ENCODE measurements at regions not wholly inside any gene's neighbourhood (a gene's known extent, or its start where the extent isn't known, plus 50 kb on each side); places are given as distances from the start of the nearest gene placed in this dataset.

DNA sequence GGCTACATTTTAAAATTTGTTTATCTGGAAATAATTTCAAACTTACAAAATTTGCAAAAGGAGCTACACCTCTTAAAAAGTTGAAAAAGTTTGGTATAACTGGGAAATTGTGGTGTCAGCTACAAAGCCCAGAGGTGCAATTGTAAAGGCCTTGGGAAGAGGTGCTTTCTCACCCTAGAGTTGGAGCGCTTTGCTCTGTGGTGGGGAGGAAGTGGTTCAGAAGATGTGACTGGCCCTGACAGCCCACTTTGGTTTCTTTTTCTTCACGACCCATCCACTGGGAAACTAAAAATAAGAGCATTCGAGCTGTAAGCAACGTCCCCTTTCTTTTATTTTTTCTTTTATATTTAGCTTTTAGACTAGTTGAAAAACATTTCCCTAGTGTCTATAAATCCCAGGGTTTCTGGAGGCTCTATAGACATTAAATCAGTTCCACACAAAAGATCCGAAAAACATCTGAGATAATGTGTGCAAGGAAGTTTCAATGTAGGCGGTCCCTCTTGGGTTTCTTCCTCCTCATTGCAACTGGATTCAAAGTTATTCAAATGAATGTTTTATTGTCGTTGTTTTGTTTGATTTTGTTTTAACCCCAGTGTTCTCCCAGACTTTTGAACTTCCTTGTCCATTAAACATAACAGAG is 397.8 kb downstream of the KIF16B start:
- DNase-seq (ENCODE audit: low read depth in 2 of 2), result no peak

DNA sequence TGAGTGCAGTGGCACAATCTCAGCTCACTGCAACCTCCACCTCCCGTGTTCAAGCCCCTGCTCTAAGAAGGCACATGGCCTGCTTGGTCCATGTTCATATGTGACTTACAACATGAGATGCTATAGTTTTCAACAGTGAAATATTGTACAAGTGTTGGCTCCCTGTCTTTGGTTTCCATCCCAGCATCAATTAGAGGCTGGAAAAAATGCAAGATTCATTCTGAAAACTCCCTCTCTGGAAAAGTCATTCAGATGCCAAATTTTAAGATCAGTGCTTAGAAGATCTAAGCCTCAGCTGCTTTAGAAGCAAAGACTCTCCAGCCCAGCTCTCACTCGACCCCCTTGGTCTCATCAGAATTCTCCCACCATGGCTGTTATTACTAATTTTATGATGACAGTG is 398.9 kb downstream of the KIF16B start:
- DNase-seq (ENCODE audit: low read depth in 2 of 2), result no peak

DNA sequence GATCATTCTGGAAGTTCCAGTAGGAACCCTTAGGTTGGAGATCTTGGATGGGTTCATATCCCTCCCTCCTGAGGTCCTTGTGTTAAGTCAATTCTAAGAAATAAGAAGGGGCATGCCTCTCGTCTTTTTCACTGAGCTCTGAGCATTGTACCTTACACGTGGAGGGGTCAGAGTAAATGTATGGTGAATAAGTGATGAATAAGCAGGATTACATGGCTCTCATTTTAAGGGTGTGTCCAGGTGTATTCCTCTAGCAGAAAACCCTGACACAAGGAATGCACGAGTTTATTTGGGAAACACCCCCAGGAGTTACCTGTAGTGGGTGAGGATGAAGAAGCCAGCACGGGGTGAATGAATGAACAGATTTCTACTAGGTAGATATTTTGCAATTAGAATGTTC is 400.2 kb downstream of the KIF16B start:
- no peak for DNase-seq (ENCODE audit: low read depth in 2 of 2)

DNA sequence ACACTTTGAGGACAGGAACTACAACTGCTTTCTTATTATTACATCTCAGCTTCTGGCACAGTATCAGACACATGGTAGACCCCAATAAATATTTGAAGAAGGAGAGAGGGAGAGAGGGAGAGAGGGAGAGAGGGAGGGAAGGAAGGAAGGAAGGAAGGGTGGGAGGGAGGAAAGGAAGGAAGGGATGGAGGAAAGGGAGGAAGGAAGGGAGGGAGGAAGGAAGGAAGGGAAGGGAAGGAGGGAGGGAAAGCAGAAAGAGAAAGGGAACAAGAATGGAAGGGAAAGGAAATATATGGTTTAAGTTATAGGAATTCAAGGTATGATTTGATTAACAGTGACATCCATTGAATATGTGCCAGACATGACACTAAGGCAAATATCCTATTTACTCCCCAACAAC is 402.1 kb downstream of the KIF16B start:
- no peak for DNase-seq (ENCODE audit: low read depth in 2 of 2)

DNA sequence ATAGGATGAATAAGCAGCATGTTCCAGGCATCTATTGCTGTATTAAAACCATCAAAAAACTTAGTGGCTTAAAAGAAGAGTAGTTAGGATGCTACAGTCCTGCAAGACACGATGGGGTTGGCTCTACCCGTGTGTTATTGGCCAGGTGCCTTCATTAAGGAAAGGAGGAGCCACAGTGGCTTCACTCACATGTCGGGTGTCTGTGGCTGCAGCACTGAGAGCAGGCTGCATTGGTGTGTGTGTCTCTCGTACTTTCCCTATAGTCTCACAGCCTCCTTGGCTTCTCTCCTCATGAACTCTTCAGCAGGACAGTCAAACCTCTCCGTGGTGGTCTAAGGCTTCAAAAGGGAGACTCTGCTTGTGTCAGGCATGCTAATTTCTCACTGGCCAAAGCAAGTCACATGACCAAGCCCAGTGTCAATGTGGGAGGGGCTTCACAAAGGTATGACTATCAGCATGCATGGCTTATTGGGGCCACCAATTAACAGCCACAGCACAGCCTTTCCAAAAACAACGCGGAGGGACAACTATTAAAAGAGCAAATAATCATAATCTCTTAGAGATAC is 402.8 kb downstream of the KIF16B start:
- DNase-seq (ENCODE audit: low read depth in 2 of 2), result no peak

DNA sequence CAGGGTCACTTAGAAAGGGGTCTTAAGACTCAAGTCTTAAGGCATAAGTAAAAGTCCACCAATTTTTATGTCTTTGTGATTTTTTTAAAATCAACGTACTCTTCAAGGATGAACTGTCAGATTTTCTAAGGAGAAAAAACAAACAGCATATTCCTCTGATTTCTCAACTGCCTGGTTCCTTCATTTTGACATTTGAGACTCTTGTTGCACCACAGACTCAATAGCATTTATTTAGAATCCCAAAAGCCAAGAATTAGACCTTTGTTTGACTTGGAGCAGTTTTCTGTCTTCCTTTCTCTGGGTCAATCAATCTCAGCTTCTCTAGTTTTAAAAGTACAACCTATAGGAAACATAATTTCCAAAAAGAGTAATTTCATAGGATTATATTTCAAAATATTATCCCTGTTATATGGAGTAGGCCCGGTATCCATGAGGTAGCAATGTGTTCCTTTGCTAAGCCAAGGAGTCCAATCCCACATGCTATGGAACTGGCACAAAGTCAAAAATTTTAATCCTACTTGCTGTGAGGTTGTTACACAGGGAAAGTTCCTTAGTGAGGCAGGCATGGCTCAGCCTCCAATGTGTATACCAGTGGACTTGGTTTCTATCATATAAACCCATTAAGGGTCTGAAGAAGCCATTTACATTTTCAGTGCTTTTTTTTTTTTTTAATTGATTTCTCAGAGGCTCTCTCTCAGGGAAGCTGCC is 405.7 kb downstream of the KIF16B start:
- DNase-seq (ENCODE audit: low read depth in 2 of 2), result no peak

DNA sequence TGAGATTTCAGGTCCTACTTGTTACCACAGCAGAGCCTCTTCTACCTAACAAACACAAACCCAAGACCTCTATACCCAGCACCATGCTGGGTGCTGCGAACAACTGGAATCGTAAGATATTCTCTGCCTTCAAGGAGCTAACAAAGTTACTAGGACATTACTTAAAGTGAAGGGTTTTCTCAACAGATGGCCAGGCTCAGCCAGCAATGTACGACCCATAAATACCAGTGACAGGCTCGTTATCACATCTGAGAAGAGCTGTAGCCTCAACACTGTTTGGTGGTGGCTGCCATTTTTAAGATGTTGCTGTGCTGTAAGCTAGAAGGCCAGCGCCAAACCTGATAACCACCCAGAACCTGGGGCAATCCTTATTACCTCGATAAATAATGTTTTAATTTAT is 406.5 kb downstream of the KIF16B start:
- no peak for DNase-seq (ENCODE audit: low read depth in 2 of 2)

DNA sequence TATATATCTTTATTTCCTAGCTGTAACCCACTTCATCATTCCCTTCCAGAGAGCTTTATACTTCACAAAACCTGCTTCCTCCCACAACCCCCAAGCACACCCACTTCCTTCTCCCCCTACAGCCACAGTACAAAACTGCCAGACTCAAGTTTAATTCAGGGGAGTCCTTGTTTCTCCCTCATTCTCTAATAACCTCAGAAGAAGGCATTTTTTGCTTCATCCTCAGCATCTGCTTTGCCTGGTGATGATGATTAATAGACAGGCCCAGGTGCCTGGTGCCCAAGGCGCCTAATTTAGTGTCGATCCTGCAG is 414.3 kb downstream of the KIF16B start:
- DNase-seq (ENCODE audit: low read depth in 2 of 2), result no peak

DNA sequence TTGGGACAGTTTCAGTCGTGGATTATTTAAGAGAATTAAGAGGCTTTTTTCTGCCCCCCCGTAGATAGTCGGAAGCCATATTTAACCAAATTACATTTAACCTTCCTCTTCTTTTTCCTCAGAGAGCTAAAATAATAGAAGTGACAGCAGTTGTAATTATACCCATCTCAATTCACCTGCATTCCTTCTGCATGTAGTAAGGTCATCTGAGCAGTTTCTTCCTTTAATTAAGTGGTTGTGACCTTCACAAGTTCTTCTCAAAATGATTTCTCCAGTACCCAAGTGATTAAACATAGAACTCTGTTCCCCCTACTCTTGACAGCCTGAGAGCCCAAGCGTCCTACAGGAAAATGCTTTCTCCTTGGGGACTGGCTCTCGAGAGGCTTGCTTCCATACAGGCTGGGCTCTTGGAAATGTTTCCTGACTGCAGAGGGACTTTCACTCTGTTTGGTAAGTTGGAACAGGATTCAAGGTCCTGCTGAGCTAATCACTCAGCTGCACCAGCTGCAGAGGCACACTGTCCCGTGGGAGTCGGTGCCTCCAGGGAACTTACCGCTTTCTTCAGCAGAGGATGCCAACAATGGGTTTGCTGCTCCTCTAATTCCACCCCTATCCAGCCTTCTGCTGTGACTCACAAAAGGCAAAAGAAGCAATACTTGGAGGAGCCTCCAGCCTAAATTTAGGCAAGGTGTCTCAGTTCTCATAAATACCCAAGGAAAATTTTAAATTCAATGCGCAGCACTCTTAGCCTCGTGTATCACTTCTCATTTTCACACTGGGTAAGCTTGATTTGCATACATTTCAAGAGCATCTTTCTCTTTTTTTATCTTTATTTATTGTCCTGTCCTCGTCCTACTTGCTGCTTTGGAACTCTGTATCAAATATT is 414.9 kb downstream of the KIF16B start:
- DNase-seq (ENCODE audit: low read depth in 2 of 2), result no peak

DNA sequence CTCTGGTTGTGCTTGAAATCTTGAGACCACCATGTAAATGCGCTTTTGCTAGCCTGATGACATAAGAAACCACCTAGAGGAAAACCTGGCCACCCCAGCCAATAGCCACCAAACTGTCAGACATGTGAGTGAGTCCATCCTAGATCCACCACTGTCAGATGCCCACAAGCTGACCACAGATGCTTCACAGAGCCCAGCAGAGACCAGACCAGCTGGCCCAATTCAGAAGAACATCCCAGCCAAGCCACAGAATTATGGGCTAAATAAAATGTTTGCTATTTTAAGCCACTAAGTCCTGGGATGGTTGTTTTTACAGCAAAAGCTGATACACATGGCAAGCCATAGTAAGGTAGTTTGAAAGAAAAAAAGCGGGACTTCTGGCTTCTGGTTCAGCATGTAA is 425.3 kb downstream of the KIF16B start:
- DNase-seq (ENCODE audit: low read depth in 2 of 2), result no peak

DNA sequence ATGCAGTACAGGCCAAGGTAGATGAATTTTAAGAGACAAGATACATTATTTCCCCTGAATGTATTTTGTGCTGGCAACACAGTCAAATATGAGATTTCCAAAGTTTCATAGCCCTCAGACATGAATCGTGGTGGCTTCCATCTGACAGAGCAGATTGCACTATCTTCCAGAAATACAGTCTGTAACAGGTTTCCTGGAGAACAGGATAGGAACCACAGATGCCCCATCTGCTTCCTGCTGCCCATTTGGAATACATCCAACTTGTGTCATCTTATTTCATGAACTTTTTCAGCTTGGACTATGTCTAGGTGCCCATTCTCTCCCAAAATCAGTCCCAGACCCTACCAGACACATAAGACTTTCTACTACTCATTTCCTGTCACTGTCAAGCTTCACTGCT is 426.0 kb downstream of the KIF16B start:
- DNase-seq (ENCODE audit: low read depth in 2 of 2), result no peak

DNA sequence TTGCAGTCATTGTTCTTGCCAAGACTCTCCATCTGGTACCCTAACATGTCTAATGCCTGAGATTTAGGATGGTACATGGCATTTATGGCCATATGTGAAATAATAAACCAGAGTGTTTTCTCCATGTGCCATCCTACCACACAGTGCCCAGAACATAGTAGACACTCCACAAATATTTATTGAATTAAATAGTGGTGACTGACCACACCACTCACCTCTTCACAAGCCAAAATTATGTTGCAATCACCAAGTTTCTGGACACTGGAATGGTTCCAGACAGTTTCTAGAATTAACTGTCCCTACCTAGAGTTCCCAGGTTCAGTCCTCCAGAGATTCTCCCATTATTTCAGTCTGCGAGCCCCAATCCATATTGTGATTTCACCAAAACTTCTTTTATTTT is 427.3 kb downstream of the KIF16B start:
- DNase-seq (ENCODE audit: low read depth in 2 of 2), result no peak

DNA sequence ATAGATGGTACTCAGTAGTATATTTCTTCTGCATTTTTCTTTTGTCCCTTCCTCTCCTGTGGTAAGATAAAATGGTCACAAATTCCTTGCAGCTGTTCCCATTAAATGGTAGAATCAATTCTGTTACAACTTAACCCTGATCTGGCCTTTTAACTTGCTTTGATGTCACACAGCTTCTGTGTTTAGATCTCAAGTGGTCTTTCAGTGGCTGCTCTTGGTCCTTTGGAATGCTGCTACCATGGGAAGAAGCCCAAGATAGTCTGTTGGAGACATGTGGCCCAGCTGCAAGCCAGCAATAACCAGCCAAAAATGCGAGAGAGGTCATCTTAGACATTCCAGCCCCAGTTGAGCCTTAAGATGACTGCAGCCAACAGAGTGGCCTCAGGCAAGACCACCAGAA is 429.7 kb downstream of the KIF16B start:
- DNase-seq (ENCODE audit: low read depth in 2 of 2), result no peak

DNA sequence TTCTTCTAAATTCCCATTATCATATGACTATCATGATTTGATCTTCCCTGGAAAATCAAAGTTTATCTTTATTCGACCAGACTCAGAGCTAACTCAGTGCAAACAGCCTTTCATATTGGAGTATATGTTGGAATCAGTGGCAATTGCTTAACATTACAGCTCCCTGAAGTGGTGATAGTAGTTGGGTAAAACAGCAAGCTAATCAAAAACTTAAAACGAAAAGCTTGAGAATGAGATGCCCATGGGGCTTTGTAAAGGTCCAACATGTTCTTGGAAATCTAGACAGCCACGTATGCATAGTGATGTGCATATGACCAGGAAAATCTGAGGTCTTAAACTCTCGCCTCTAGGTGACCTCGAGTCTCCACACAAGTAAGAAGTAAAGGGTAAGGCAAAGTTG is 437.6 kb downstream of the KIF16B start:
- no peak for DNase-seq (ENCODE audit: low read depth in 2 of 2)

DNA sequence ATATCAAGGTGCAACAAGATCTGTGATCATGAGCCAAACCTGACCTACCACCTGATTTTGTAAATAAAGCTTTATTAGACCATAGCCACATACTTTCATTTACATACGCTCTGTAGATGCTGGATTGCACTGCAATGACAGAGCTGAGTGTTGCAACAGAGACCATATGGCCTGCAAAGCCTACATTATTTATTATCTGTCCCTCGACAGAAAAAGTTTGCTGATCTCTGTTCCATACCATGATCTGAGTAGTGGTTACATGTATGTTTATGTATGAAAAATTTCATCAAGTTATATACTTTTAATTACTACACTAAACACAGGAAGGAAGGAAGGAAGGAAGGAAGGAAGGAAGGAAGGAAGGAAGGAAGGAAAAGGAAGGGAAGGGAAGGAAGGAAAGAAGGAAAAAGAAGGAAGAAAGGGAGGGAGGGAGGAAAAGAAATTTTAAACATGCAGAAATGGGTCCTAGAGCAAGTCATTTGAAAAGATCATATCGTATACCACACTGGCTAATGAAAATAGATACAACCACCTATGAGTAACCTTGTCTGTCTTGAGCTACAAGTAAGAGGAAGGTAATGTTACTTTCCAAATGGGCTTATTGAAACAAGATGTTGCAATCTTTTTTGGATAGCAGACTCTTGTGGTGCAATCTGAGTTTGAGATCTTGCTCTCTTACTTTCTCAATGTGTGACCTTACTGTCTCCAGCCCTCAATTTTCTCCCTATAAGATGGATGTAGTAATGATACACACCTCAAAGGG is 441.0 kb downstream of the KIF16B start:
- no peak for DNase-seq (ENCODE audit: low read depth in 2 of 2)

DNA sequence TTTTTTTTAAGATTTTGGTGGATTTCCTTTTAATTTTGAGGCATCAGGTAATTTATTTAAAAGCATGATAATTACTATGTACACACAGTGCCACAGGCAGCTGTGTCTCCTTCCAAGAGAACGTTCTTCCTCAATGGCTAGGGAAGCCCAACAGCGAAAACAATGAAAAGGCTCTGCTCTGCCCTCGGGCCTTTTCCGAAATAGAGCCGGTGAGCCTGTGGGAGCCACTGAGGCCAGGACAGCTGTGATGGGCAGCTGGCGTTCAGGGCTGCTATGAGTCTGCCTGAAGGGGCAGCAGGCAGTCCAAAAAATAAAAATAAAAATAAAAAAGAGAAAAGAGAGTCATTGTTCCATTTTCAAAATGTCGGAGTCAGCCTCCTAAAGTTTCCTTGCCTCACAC is 443.8 kb downstream of the KIF16B start:
- no peak for DNase-seq (ENCODE audit: low read depth in 2 of 2)

DNA sequence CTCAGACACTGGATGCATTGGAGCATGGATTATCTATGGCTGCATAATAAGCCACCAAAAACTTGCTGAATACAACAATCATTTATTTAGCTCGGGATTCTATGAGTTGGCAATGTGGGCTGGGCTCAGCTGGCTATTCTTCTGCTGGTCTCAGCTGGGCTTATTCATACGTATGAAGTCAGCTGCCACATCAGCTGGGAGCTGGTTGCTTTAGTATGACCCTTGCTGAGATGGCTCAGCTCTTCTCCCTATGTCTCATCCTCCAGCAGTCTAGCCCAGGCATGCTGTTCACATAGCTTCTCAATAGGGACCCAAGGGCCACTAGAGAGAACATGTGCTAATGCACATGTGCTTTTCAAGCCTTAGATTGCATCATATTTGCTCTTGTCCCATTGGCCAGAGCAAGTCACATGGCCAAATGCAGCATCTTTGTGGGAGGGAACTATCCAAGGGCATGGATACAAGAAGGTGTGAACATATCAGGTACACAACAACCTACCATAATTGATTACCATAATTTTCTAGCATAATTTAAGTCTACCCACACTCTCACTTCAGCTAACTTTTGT is 444.6 kb downstream of the KIF16B start:
- no peak for DNase-seq (ENCODE audit: low read depth in 2 of 2)

DNA sequence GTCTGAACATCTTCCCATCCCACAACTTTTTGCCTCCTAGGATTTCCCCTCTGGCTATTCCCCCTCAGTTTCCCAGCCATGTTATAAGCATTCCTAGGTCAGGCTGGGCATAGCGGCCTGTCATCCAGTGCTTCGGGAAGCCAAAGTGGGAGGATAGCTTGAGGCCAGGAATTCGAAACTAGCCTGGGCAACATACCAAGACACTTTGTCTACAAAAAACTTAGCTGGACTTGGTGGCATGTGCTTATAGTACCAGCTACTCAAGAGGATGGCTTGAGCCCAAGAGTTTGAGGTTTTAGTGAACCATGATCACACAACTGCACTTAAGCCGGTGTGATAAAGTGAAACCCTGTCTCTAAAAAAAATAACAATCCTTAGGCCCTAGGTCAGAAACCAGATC is 447.4 kb downstream of the KIF16B start:
- no peak for DNase-seq (ENCODE audit: low read depth in 2 of 2)

DNA sequence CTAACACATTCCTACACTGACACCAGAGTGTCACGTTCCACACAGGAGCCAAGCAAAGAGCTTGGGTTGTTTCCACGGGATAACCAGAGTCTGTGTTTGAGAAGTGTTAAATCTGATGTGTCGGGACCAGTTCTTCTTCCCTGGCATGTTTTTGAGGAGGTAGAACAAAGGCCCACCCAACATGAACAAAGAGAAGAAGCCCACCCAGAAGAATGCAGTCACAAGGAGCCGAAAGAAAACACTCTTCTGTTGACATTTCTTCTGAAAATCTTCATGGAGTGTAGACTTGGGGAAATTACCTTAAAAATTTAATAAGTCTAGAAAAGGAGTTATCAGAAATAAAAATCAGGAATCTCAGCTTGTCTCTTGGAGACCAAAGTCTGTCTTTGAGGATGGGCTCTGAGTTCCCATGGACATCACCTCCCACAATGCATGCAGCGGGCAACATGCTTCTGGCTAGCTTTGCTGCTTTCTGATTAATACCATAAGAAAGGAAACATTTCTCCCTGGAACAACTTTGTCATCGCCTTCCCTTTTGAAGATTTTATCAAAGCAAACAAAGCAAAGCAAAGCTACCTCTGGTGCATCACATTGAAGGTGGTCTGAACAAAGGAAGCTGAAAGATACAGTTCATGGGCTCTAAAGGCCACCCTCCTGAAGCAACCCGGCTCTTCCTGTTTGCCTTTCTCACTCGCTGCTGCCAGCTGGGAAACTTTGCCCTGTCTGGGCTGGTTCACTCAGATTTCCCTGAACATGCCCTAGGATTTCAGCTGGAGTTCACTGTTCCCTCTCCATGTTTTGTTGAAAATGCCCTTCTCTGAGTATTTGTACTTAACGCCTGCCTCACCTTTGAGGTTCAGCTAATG is 448.1 kb downstream of the KIF16B start:
- no peak for DNase-seq (ENCODE audit: low read depth in 2 of 2)

DNA sequence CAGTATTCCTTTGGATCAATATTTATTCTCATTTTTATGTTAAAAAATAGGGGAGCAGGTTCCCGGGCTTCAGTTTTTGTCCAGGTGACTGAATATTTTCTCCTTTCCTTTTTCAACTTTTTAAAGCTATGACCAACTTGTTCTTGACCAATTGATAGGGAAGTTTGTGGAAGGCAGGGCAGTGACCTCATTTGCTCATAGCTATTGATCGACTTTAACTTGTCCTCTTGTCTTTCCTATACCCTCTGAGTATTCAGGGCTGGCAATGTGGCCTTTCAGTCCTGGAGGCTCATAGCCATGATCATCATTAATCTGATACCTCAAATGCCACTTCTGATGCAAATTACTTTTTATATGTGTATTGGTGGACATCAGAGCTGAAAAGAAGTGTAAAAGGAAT is 448.8 kb downstream of the KIF16B start:
- DNase-seq (ENCODE audit: low read depth in 2 of 2), result no peak

DNA sequence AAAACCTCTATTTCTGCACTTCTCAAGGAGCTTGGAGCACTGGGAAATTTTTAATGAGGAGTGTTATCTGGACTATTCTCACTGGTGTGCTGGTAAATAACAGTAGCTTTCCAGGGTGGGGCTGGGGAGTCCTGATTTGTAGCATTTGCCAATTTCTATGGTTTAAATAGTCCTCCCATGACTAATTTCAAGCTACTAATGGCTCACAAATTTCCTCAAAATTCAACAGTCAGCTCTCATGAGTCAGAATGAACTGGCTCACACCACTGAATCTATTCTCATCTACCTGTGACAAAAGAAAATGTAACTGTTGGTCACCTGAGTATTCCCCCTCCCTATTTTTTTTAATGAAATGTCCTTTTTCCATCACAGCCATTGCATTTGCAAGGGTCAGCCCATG is 449.6 kb downstream of the KIF16B start:
- no peak for DNase-seq (ENCODE audit: low read depth in 2 of 2)

All from fibroblast of skin of left biceps (primary cell).